HEK293T (cell line): ENCODE measurements at regions not wholly inside any gene's neighbourhood (a gene's known extent, or its start where the extent isn't known, plus 50 kb on each side); places are given as distances from the start of the nearest gene placed in this dataset.

Experiments used
- CTCF ChIA-PET: fragments of 350-600 bp; formaldehyde crosslinking; extraction: SDS; loops from one replicate; lab custom pipeline; 2021; ENCODE audit warnings: antibody characterized with exemption, inconsistent platforms; lab: Yijun Ruan, JAX
- POLR2A ChIA-PET: fragments of 350-600 bp; formaldehyde crosslinking; extraction: SDS; loops from one replicate; lab custom pipeline; 2020; ENCODE audit warnings: antibody characterized with exemption, inconsistent platforms; lab: Yijun Ruan, JAX
- DNase-seq: peaks from one replicate; pipeline ENCODE4 v3.0.0; 2012; ENCODE audit warnings: mixed read lengths; ENCODE audit errors: extremely low spot score
- ARNT ChIP-seq: fragments of 450-650 bp; IDR thresholded peaks from 2 replicates; pipeline ENCODE4 v1.6.1; 2017; ENCODE audit warnings: mild to moderate bottlenecking
- BHLHE40 ChIP-seq: fragments of 450-650 bp; IDR thresholded peaks from 2 replicates; pipeline ENCODE4 v1.6.1; 2016; ENCODE audit warnings: mild to moderate bottlenecking, moderate library complexity, borderline replicate concordance
- CTBP1 ChIP-seq: fragments of 450-650 bp; IDR thresholded peaks from 2 replicates; pipeline ENCODE4 v1.6.1; 2016; ENCODE audit warnings: borderline replicate concordance
- ELF4 ChIP-seq: fragments of 450-650 bp; IDR thresholded peaks from 2 replicates; pipeline ENCODE4 v1.6.1; 2017; ENCODE audit warnings: antibody characterized with exemption
- FOXA1 ChIP-seq: fragments of 450-650 bp; IDR thresholded peaks from 2 replicates; pipeline ENCODE4 v1.6.1; 2016; ENCODE audit warnings: mild to moderate bottlenecking
- FOXK2 ChIP-seq: fragments of 450-650 bp; IDR thresholded peaks from 2 replicates; pipeline ENCODE4 v1.6.1; 2016; ENCODE audit warnings: mild to moderate bottlenecking
- FOXM1 ChIP-seq: fragments of 450-650 bp; IDR thresholded peaks from 2 replicates; pipeline ENCODE4 v1.6.1; 2017; ENCODE audit warnings: mild to moderate bottlenecking, borderline replicate concordance
- HDGF ChIP-seq: fragments of 450-650 bp; IDR thresholded peaks from 2 replicates; pipeline ENCODE4 v1.6.1; 2017; ENCODE audit warnings: antibody characterized with exemption, borderline replicate concordance
- L3MBTL2 ChIP-seq: fragments of 450-650 bp; conservative IDR thresholded peaks from 2 replicates; pipeline ENCODE4 v1.6.1; 2016; ENCODE audit warnings: mild to moderate bottlenecking
- LEF1 ChIP-seq: fragments of 450-650 bp; IDR thresholded peaks from 2 replicates; pipeline ENCODE4 v1.6.1; 2017; ENCODE audit warnings: mild to moderate bottlenecking, borderline replicate concordance
- NFRKB ChIP-seq: fragments of 450-650 bp; IDR thresholded peaks from 2 replicates; pipeline ENCODE4 v1.6.1; 2016; ENCODE audit warnings: mild to moderate bottlenecking, moderate library complexity
- PKNOX1 ChIP-seq: fragments of 450-650 bp; IDR thresholded peaks from 2 replicates; pipeline ENCODE4 v1.6.1; 2016
- SP1 ChIP-seq: fragments of 450-650 bp; IDR thresholded peaks from 2 replicates; pipeline ENCODE4 v1.6.1; 2017
- SUZ12 ChIP-seq: fragments of 450-650 bp; IDR thresholded peaks from 2 replicates; pipeline ENCODE4 v1.6.1; 2016; ENCODE audit warnings: mild to moderate bottlenecking
- TARDBP ChIP-seq: fragments of 450-650 bp; IDR thresholded peaks from 2 replicates; pipeline ENCODE4 v1.6.1; 2016
- ZNF384 ChIP-seq: fragments of 450-650 bp; IDR thresholded peaks from 2 replicates; pipeline ENCODE4 v1.6.1; 2016

DNA sequence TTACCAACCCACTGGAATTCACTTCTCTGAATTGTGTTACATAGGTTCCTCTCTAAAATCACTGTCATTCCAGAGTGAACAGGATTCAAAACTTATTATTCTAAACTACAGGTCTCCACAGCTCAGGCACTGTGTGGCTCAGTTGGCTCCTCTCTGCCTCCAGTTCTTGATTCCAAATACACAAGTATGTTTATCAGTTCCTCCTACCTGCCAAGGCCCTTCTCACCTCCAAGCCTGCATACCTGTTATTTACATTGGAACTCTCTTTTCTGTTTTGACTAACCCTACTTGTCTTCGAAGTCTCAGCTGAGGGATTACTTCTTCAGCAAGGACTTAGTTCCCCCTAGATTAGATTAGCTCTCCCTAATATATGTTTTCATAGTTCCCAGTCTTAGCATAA lies 397.6 kb upstream of the TMTC1 start:
- ChIA-PET POLR2A (no interaction called here), CTCF (no interaction called here)
- DNase-seq: no peak
- no peak for TF ChIP-seq ZNF384
- no peak for TF ChIP-seq ELF4
- TF ChIP-seq L3MBTL2: no peak
- no peak for TF ChIP-seq NFRKB
- TF ChIP-seq FOXA1: no peak
- TF ChIP-seq CTBP1: no peak
- TF ChIP-seq FOXM1: no peak
- no peak for TF ChIP-seq LEF1
- TF ChIP-seq TARDBP: no peak
- TF ChIP-seq ARNT: no peak
- no peak for TF ChIP-seq SP1
- no peak for TF ChIP-seq PKNOX1
- no peak for TF ChIP-seq BHLHE40
- no peak for TF ChIP-seq HDGF
- TF ChIP-seq FOXK2: no peak
- no peak for TF ChIP-seq SUZ12

- TF ChIP-seq FOXK2: no peak
- ChIA-PET POLR2A (no interaction called here), CTCF (no interaction called here)
- no peak for DNase-seq
Observed at GRCh38 chr12:30180602-30181001, 396.9 kb upstream of the TMTC1 start.

- POLR2A ChIA-PET: no interaction called here
- no peak for DNase-seq
- TF ChIP-seq ARNT (no peak), PKNOX1 (no peak), NFRKB (no peak), BHLHE40 (no peak), L3MBTL2 (no peak), ZNF384 (no peak), FOXK2 (no peak), LEF1 (no peak), ELF4 (no peak), FOXM1 (no peak), SP1 (no peak), SUZ12 (no peak), HDGF (no peak), CTBP1 (no peak), TARDBP (no peak)
Observed at GRCh38 chr12:30178916-30179315, 395.2 kb upstream of the TMTC1 start.

DNA sequence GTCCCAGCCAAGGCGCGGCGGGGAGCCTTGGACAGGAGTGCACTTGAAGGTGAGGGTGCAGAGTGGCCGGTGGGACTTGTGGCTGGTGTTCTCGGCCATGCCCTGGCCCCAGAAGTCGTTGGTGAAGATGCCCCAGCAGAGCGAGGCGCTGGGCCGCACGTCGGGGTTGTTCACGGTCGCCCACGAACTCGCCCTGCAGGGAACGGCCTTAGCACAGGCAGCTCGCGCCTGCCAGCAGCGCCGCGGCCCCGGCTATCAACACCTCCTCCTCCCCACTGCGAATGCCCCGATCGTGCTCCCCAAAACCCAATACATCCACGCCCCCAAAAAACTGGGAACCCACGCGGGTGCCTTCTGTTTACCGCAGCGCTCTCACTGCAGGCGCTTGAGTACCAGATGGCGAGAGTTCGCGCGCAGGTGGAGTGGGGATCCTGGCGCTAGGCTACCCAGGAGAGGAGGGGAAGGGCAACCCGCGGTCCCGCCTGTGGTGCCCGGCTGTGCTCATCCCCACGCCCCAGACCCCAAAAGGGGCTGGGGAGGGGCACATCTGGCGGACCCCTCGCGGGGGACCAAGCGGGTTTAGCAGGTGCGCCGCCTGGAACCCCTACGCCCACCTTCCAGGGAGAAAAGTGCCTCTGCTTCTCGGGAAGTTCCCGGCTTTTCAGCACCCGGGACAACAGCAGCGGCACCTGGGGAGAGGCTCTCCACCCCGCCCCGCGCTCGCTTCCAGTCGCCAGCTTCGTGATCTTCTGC lies 386.3 kb upstream of the TMTC1 start:
- CTCF ChIA-PET: no interaction called here
- POLR2A ChIA-PET: no interaction called here
- DNase-seq: no peak
- TF ChIP-seq LEF1 (no peak), PKNOX1 (no peak), TARDBP (no peak), FOXA1 (no peak), CTBP1 (no peak), NFRKB (no peak), HDGF (no peak), SUZ12 (no peak), ELF4 (no peak), L3MBTL2 (no peak), ZNF384 (no peak), FOXK2 (no peak), FOXM1 (no peak), SP1 (no peak), ARNT (no peak), BHLHE40 (no peak)

More at GRCh38 chr12:30178916-30179315, 395.2 kb upstream of the TMTC1 start:
- CTCF ChIA-PET: no interaction called here

GRCh38 chr12:30166006-30166795 lies 382.5 kb upstream of the TMTC1 start:
- no peak for TF ChIP-seq NFRKB
- TF ChIP-seq TARDBP: no peak
- no peak for TF ChIP-seq FOXK2
- DNase-seq: no peak
- ChIA-PET POLR2A (no interaction called here), CTCF (interaction anchor here (0.7 kb wide), 1 partner anchor 559 kb away, joined by 3 read pairs; no protein-coding TSS in a partner anchor)
